Panc1 (cell line): ENCODE measurements at regions not wholly inside any gene's neighbourhood (a gene's known extent, or its start where the extent isn't known, plus 50 kb on each side); places are given as distances from the start of the nearest gene placed in this dataset.

ENCODE experiments used
- ATAC-seq: fragments of 200-7000 bp; cut with Tn5 transposase; 2 replicates; pipeline ENCODE4 v1.9.1; 2020; ENCODE audit warnings: mild to moderate bottlenecking, moderate library complexity
- BruUV-seq: library from RNA; stranded (reverse); fragments of 400-500 nt; replicated peaks from 2 replicates; lab custom pipeline; 2021; lab: Mats Ljungman, UMichigan
- CTCF ChIA-PET: fragments of 300-600 bp; sonication (Branson Sonifier 250); formaldehyde crosslinking; loops from one replicate; lab custom pipeline; 2022; ENCODE audit warnings: antibody characterized with exemption; lab: Charles Lee
- POLR2A ChIA-PET: fragments of 300-600 bp; sonication (Branson Sonifier 250); formaldehyde crosslinking; loops from one replicate; lab custom pipeline; 2022; ENCODE audit warnings: antibody characterized with exemption; lab: Charles Lee
- DNase-seq: peaks from one replicate; pipeline ENCODE4 v3.0.0-alpha.2; 2010; ENCODE audit warnings: low read depth, low spot score
- H3K27ac ChIP-seq: 2 replicates; pipeline ENCODE4 v1.5.1; 2011; ENCODE audit warnings: mild to moderate bottlenecking, low read length, inconsistent platforms
- H3K27me3 ChIP-seq: fragments of 200-500 bp; sonication (Bioruptor generic); 2 replicates; pipeline ENCODE4 v1.6.0; 2014; ENCODE audit warnings: low read length, inconsistent platforms; ENCODE audit not compliant: control insufficient read depth, insufficient read depth
- H3K36me3 ChIP-seq: fragments of 200-500 bp; sonication (Bioruptor generic); 2 replicates; pipeline ENCODE4 v1.5.1; 2014; ENCODE audit warnings: inconsistent platforms, mild to moderate bottlenecking, low read length, moderate library complexity; ENCODE audit not compliant: control insufficient read depth, insufficient read depth
- H3K4me1 ChIP-seq: 2 replicates; pipeline ENCODE4 v1.5.1; 2011; ENCODE audit warnings: inconsistent platforms, mild to moderate bottlenecking, low read length, moderate library complexity; ENCODE audit not compliant: control insufficient read depth, insufficient read depth
- H3K4me3 ChIP-seq, 2 experiments: 2 replicates each; pipeline ENCODE4 v1.5.1; 2011 to 2012; ENCODE audit warnings: low read depth in 2 of 2, low read length in 2 of 2, mild to moderate bottlenecking in 2 of 2, inconsistent platforms in 1 of 2, moderate library complexity in 1 of 2
- H3K9me3 ChIP-seq: fragments of 200-500 bp; sonication (Bioruptor generic); 2 replicates; pipeline ENCODE4 v1.5.1; 2014; ENCODE audit warnings: low read depth, mild to moderate bottlenecking, inconsistent platforms, low read length, moderate library complexity; ENCODE audit not compliant: control insufficient read depth, insufficient read depth
- CTCF ChIP-seq: fragments of 450-650 bp; IDR thresholded peaks from 2 replicates; pipeline ENCODE4 v1.5.1; 2017; ENCODE audit warnings: mild to moderate bottlenecking
- POLR2AphosphoS5 ChIP-seq: IDR thresholded peaks from 2 replicates; pipeline ENCODE4 v1.6.1; 2012; ENCODE audit warnings: mild to moderate bottlenecking, low read depth, low read length, moderate library complexity
- REST ChIP-seq, 2 experiments: IDR thresholded peaks; 2 replicates each; pipeline ENCODE4 v1.6.1; 2011 to 2012; ENCODE audit warnings: low read depth in 2 of 2, control low read depth in 1 of 2, low read length in 1 of 2, mild to moderate bottlenecking in 1 of 2, moderate library complexity in 1 of 2; ENCODE audit not compliant: insufficient read depth in 1 of 2
- SIN3A ChIP-seq: IDR thresholded peaks from 2 replicates; pipeline ENCODE4 v1.6.1; 2012; ENCODE audit warnings: low read depth, mild to moderate bottlenecking, low read length, moderate library complexity, borderline replicate concordance; ENCODE audit not compliant: insufficient read depth
- TCF7L2 ChIP-seq: IDR thresholded peaks from 2 replicates; pipeline ENCODE4 v1.6.1; 2011; ENCODE audit warnings: mild to moderate bottlenecking, low read depth, low read length, inconsistent platforms
- in situ Hi-C: cut with HindIII; loops from 2 replicates; pipeline ENCODE4 v1.10.0; 2016; ENCODE audit warnings: low sequenced_read_pairs, low pct_unique_long_range_greater_than_20kb
- intact Hi-C: fragments of 100-400 bp; cut with micrococcal nuclease; formaldehyde crosslinking; loops from one replicate; pipeline ENCODE4 v1.10.0; 2022; ENCODE audit not compliant: unreplicated experiment

- H3K4me3 ChIP-seq = no peak overlapping the region
- no peak overlapping the region for H3K27ac ChIP-seq
- POLR2A ChIA-PET = no interaction called here
- intact Hi-C loops = no loop called here
- BruUV-seq = no TSS peak
- in situ Hi-C loops = no loop called here
- no peak for TF ChIP-seq POLR2AphosphoS5
- no peak for TF ChIP-seq CTCF
- no peak for TF ChIP-seq SIN3A
- no peak for TF ChIP-seq REST (IDR thresholded peaks at IDR 0.05; ENCODE audit: insufficient read depth in 1 of 2, low read depth in 2 of 2, low read length in 1 of 2)
- no peak for TF ChIP-seq TCF7L2
- DNase-seq = no peak
- no peaks in the 10 kb centered on the region for H3K4me1 ChIP-seq
- CTCF ChIA-PET = no interaction called here
- no peaks in the 10 kb centered on the region for H3K27me3 ChIP-seq
- ATAC-seq = no peak
- no peaks in the 10 kb centered on the region for H3K9me3 ChIP-seq
- H3K36me3 ChIP-seq = no peaks in the 10 kb centered on the region
Measured at GRCh38 chr10:52677086-52677485, 95.5 kb downstream of the MBL2 start.

GRCh38 chr10:52678611-52679010 lies 94.0 kb downstream of the MBL2 start:
- Histone ChIP-seq H3K27me3 (no peaks in the 10 kb centered on the region), H3K4me1 (no peaks in the 10 kb centered on the region), H3K4me3 (no peak overlapping the region), H3K9me3 (no peaks in the 10 kb centered on the region), H3K27ac (no peak overlapping the region), H3K36me3 (no peaks in the 10 kb centered on the region)
- TF ChIP-seq TCF7L2 (no peak), POLR2AphosphoS5 (no peak), REST (IDR thresholded peaks at IDR 0.05; ENCODE audit: insufficient read depth in 1 of 2, low read depth in 2 of 2, low read length in 1 of 2) (no peak), SIN3A (no peak), CTCF (no peak)
- no TSS peak for BruUV-seq
- DNase-seq (no peak), ATAC-seq (no peak)
- CTCF ChIA-PET = no interaction called here
- intact Hi-C loops = no loop called here
- in situ Hi-C loops = no loop called here
- POLR2A ChIA-PET = no interaction called here
